B cell (primary cell): ENCODE measurements at regions not wholly inside any gene's neighbourhood (a gene's known extent, or its start where the extent isn't known, plus 50 kb on each side); places are given as distances from the start of the nearest gene placed in this dataset.

Experiments used
- ATAC-seq: fragments of 200-7000 bp; cut with Tn5 transposase; one replicate; pipeline ENCODE4 v1.10.0; 2021; ENCODE audit warnings: low read depth, mild to moderate bottlenecking, moderate number of reproducible peaks, moderate library complexity
- CTCF ChIA-PET: fragments of 350-600 bp; sonication (Branson Sonifier 250); formaldehyde crosslinking; loops from one replicate; lab custom pipeline; 2021; ENCODE audit warnings: antibody characterized with exemption, inconsistent platforms; lab: Charles Lee
- POLR2A ChIA-PET: fragments of 350-600 bp; sonication (Branson Sonifier 250); formaldehyde crosslinking; loops from one replicate; lab custom pipeline; 2021; ENCODE audit warnings: antibody characterized with exemption; lab: Charles Lee
- DNase-seq: peaks from one replicate; pipeline ENCODE4 v3.0.0; 2013
- H2AFZ ChIP-seq: 2 replicates; pipeline ENCODE4 v1.6.1; 2012; ENCODE audit warnings: mild to moderate bottlenecking, low read depth, low read length; ENCODE audit not compliant: insufficient read depth, poor library complexity, severe bottlenecking
- H3K27ac ChIP-seq, 2 donors: 1 replicate in 1 of 2; 2 replicates in 1 of 2; pipeline ENCODE4 v1.5.1; 2012 to 2013; ENCODE audit warnings: low read length in 2 of 2, mild to moderate bottlenecking in 2 of 2, moderate library complexity in 1 of 2
- H3K27me3 ChIP-seq, 4 experiments: fragments of 200-600 bp in 1 of 4; sonication (generic) in 1 of 4; replicated peaks in 1 of 4; 1 replicate in 2 of 4; 2 replicates in 2 of 4; pipeline versions ENCODE4 v1.6.1 to v1.7.0; 2013 to 2016; ENCODE audit warnings: low read length in 3 of 4, mild to moderate bottlenecking in 2 of 4, mixed read lengths in 1 of 4, moderate library complexity in 1 of 4; ENCODE audit not compliant: insufficient read depth in 4 of 4, control insufficient read depth in 3 of 4; ENCODE audit errors: control extremely low read depth in 1 of 4
- H3K36me3 ChIP-seq, 2 experiments: replicated peaks in 1 of 2; 1 replicate in 1 of 2; 2 replicates in 1 of 2; pipeline versions ENCODE4 v1.6.1 to v1.7.1; 2013; ENCODE audit warnings: low read length in 1 of 2; ENCODE audit not compliant: insufficient read depth in 2 of 2, control insufficient read depth in 1 of 2; ENCODE audit errors: control extremely low read depth in 1 of 2, extremely low read depth in 1 of 2
- H3K4me1 ChIP-seq, 2 donors: fragments of 200-600 bp in 1 of 2; sonication (generic) in 1 of 2; 1 replicate in 1 of 2; 2 replicates in 1 of 2; pipeline versions ENCODE4 v1.5.1 to v1.6.1; 2013 to 2017; ENCODE audit warnings: low read length in 2 of 2; ENCODE audit not compliant: control insufficient read depth in 2 of 2, insufficient read depth in 2 of 2
- H3K4me2 ChIP-seq: replicated peaks from 2 replicates; pipeline ENCODE3; 2012; ENCODE audit warnings: mild to moderate bottlenecking, low read depth, low read length; ENCODE audit not compliant: poor library complexity, severe bottlenecking
- H3K4me3 ChIP-seq, 5 experiments: fragments of 200-600 bp in 1 of 5; sonication (generic) in 1 of 5; 1 replicate in 3 of 5; 2 replicates in 2 of 5; pipeline versions ENCODE4 v1.5.1 to v1.7.0; 2011 to 2016; ENCODE audit warnings: low read length in 4 of 5, mild to moderate bottlenecking in 4 of 5, low read depth in 2 of 5, control low read depth in 1 of 5, moderate library complexity in 1 of 5; ENCODE audit not compliant: insufficient read depth in 1 of 5; ENCODE audit errors: control extremely low read depth in 1 of 5, extremely low read depth in 1 of 5
- H3K79me2 ChIP-seq: fragments of 200-600 bp; sonication (generic); one replicate; pipeline ENCODE4 v1.6.0; 2016; ENCODE audit warnings: low read length; ENCODE audit not compliant: control insufficient read depth, insufficient read depth
- H3K9ac ChIP-seq: fragments of 200-600 bp; sonication (generic); 2 replicates; pipeline ENCODE4 v1.6.1; 2017; ENCODE audit warnings: mild to moderate bottlenecking, low read length, moderate library complexity
- H3K9me3 ChIP-seq, 3 donors: one replicate each; pipeline versions ENCODE4 v1.6.1 to v1.7.1; 2013; ENCODE audit warnings: low read length in 2 of 3; ENCODE audit not compliant: control insufficient read depth in 2 of 3, insufficient read depth in 1 of 3; ENCODE audit errors: control extremely low read depth in 1 of 3
- H4K20me1 ChIP-seq: 2 replicates; pipeline ENCODE4 v1.6.0; 2012; ENCODE audit warnings: mild to moderate bottlenecking, low read length; ENCODE audit not compliant: insufficient read depth, control insufficient read depth, poor library complexity, severe bottlenecking
- H3K27ac Mint-ChIP-seq: one replicate; pipeline ENCODE4 v1.8.0; 2021; ENCODE audit warnings: mixed read lengths
- H3K27me3 Mint-ChIP-seq: one replicate; pipeline ENCODE4 v1.8.0; 2021; ENCODE audit warnings: mixed read lengths
- H3K4me1 Mint-ChIP-seq: one replicate; pipeline ENCODE4 v1.8.0; 2021; ENCODE audit warnings: mixed read lengths
- H3K4me3 Mint-ChIP-seq: one replicate; pipeline ENCODE4 v1.8.0; 2021; ENCODE audit warnings: mixed read lengths
- H3K9me3 Mint-ChIP-seq: one replicate; pipeline ENCODE4 v1.8.0; 2022; ENCODE audit warnings: mixed read lengths; ENCODE audit not compliant: insufficient read depth
- EZH2 ChIP-seq: IDR thresholded peaks from 2 replicates; pipeline ENCODE4 v1.6.1; 2012; ENCODE audit warnings: borderline replicate concordance, low read depth, mild to moderate bottlenecking, moderate library complexity, low read length; ENCODE audit not compliant: insufficient read depth, poor library complexity, severe bottlenecking
- WGBS: methylation state at CpG from one replicate; pipeline ENCODE4 v1.1.5; 2013; ENCODE audit warnings: missing lambda C conversion rate; ENCODE audit not compliant: insufficient coverage; 5-methylcytosine and 5-hydroxymethylcytosine counted together
- intact Hi-C: fragments of 100-400 bp; cut with micrococcal nuclease; formaldehyde crosslinking; loops from one replicate; pipeline ENCODE4 v1.10.0; 2022
- TF ChIP-seq, protein P1 (sequence below): fragments of 200-600 bp; IDR thresholded peaks from one replicate; pipeline ENCODE4 v1.8.0; 2022; ENCODE audit warnings: antibody characterized with exemption, mild to moderate bottlenecking

DNA sequence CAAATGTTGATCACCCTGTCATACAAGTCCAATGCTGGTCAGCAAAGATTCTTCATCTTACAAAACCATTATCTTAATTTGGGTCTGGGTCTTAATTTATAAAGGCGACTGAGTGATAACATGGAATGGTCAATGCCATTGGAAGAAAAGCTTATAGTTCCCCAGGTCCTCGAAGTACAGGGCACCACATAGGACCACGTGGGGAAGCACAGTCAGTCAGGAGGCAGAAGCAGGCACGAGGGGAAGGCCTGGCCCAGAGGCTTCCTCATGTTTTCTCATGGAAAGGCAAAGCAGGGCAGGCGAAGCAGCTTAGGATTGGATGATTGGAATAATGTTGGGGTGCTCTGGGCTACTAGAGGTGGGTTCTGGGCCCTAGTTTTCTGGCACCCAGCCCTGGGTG is 175.7 kb downstream of the FASLG start:
- 94% methylated on average over 4 of the region's 5 CpGs for WGBS
- Mint-ChIP-seq H3K9me3 (no peaks in the 10 kb centered on the region), H3K27me3 (no peaks in the 10 kb centered on the region), H3K27ac (no peak overlapping the region), H3K4me3 (no peak overlapping the region), H3K4me1 (peaks cover 6% of the 10 kb centered on the region)
- H3K9me3 ChIP-seq: no peaks in the 10 kb centered on the region
- POLR2A ChIA-PET: no interaction called here
- ATAC-seq: no peak
- H3K79me2 ChIP-seq: no peaks in the 10 kb centered on the region
- no peak overlapping the region for H3K4me3 ChIP-seq
- intact Hi-C loops: no loop called here
- H4K20me1 ChIP-seq: no peaks in the 10 kb centered on the region
- no peak for DNase-seq
- H3K4me1 ChIP-seq: no peaks in the 10 kb centered on the region
- no peaks in the 10 kb centered on the region for H3K36me3 ChIP-seq
- no peak overlapping the region for H3K27ac ChIP-seq
- no peak overlapping the region for H3K4me2 ChIP-seq
- no peaks in the 10 kb centered on the region for H3K27me3 ChIP-seq
- CTCF ChIA-PET: interaction anchor here (3.8 kb wide), 1 partner anchor 8 kb away, joined by 16 read pairs; no protein-coding TSS in a partner anchor
- no peak for TF ChIP-seq EZH2
- TF ChIP-seq, protein P1, sequence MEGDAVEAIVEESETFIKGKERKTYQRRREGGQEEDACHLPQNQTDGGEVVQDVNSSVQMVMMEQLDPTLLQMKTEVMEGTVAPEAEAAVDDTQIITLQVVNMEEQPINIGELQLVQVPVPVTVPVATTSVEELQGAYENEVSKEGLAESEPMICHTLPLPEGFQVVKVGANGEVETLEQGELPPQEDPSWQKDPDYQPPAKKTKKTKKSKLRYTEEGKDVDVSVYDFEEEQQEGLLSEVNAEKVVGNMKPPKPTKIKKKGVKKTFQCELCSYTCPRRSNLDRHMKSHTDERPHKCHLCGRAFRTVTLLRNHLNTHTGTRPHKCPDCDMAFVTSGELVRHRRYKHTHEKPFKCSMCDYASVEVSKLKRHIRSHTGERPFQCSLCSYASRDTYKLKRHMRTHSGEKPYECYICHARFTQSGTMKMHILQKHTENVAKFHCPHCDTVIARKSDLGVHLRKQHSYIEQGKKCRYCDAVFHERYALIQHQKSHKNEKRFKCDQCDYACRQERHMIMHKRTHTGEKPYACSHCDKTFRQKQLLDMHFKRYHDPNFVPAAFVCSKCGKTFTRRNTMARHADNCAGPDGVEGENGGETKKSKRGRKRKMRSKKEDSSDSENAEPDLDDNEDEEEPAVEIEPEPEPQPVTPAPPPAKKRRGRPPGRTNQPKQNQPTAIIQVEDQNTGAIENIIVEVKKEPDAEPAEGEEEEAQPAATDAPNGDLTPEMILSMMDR: no peak
- H3K9ac ChIP-seq: no peak overlapping the region
- no peak overlapping the region for H2AFZ ChIP-seq

DNA sequence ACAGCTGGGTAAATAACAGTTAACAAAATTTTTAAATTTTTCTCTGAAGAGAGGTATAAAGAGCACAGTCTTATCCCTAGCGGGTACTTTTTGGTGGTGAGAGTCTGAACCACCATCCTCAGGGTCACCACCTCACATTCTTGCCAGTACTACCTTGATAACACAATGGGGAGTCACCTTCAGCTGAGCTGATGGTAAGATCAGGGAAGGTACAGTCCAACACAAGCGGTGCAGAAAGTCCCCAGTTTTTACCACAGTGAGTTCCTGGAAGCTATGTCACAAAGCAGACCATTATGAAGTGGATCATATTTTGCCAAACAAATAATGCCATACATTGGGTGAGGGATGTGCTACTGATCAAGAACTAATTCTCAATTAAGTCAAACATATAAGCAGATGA is 176.9 kb downstream of the FASLG start:
- no peaks in the 10 kb centered on the region for H3K9me3 Mint-ChIP-seq
- intact Hi-C loops: no loop called here
- H3K4me3 Mint-ChIP-seq: no peak overlapping the region
- H3K27ac Mint-ChIP-seq: no peak overlapping the region
- no peaks in the 10 kb centered on the region for H3K79me2 ChIP-seq
- no peaks in the 10 kb centered on the region for H4K20me1 ChIP-seq
- H3K27ac ChIP-seq: no peak overlapping the region
- H3K36me3 ChIP-seq: no peaks in the 10 kb centered on the region
- H3K9me3 ChIP-seq: no peaks in the 10 kb centered on the region
- H3K4me3 ChIP-seq: no peak overlapping the region
- ChIA-PET CTCF (interaction anchor here (0.7 to 3.8 kb wide), 3 partner anchors 9 to 366 kb away, joined by 3 to 16 read pairs (median 4); no protein-coding TSS in a partner anchor), POLR2A (no interaction called here)
- peaks cover 6% of the 10 kb centered on the region for H3K4me1 Mint-ChIP-seq
- DNase-seq: no peak
- no peaks in the 10 kb centered on the region for H3K27me3 Mint-ChIP-seq
- H3K4me1 ChIP-seq: no peaks in the 10 kb centered on the region
- ATAC-seq: no peak
- no peak for TF ChIP-seq EZH2
- TF ChIP-seq, protein P1: no peak
- WGBS: 80% methylated on average over 1 of the region's 2 CpGs
- no peak overlapping the region for H2AFZ ChIP-seq
- H3K9ac ChIP-seq: no peak overlapping the region
- no peaks in the 10 kb centered on the region for H3K27me3 ChIP-seq
- H3K4me2 ChIP-seq: no peak overlapping the region
